ENCODE measurements at regions not wholly inside any gene's neighbourhood (a gene's known extent, or its start where the extent isn't known, plus 50 kb on each side); places are given as distances from the start of the nearest gene placed in this dataset.

GRCh38 chr11:105486929-105487328, 122.9 kb upstream of the GRIA4 start:
- Histone ChIP-seq H3K9me1 (ENCODE audit: control insufficient read depth, insufficient read depth, low read length) (no peaks in the 10 kb centered on the region), H3K36me3 (ENCODE audit: control insufficient read depth, insufficient read depth, low read length) (no peaks in the 10 kb centered on the region), H3K4me3 (no peak overlapping the region), H2AFZ (ENCODE audit: low read depth, low read length) (no peak overlapping the region), H4K20me1 (replicated peaks; ENCODE audit: control insufficient read depth, insufficient read depth, low read length) (no peaks in the 10 kb centered on the region), H3K79me2 (ENCODE audit: control insufficient read depth, insufficient read depth, low read length) (no peaks in the 10 kb centered on the region; the same call in 2 of the 3 replicates), H3K4me2 (ENCODE audit: insufficient read depth, low read length) (no peak overlapping the region), H3K9me3 (replicated peaks; ENCODE audit: control insufficient read depth, insufficient read depth, low read depth, low read length) (no peaks in the 10 kb centered on the region), H3K27me3 (ENCODE audit: control insufficient read depth in 2 of 2, insufficient read depth in 2 of 2, low read length in 2 of 2) (no peaks in the 10 kb centered on the region), H3K9ac (ENCODE audit: insufficient read depth in 1 of 2, low read depth in 2 of 2, low read length in 2 of 2) (no peak overlapping the region), H3K4me1 (replicated peaks in 1 of 2; ENCODE audit: control insufficient read depth in 2 of 2, insufficient read depth in 2 of 2, low read length in 2 of 2) (no peaks in the 10 kb centered on the region), H3K27ac (ENCODE audit: extremely low read depth, low read depth, low read length) (no peak overlapping the region)
- WGBS (ENCODE audit: insufficient coverage, low coverage, missing lambda C conversion rate): 83% methylated on average over 1 of the region's 11 CpGs
- DNase-seq (ENCODE audit: extremely low read depth in 1 of 4, low spot score in 3 of 4): no peak
- intact Hi-C loops (cut with micrococcal nuclease): no loop called here
- no peak for FAIRE-seq
- ChIA-PET POLR2A (interaction anchor here (0.6 to 1.2 kb wide), 2 partner anchors 9 to 28 kb away, joined by 3 read pairs; no protein-coding TSS in a partner anchor), CTCF (ENCODE audit: low intra/inter-chr PET ratio) (no interaction called here)
- in situ Hi-C loops (cut with MboI): no loop called here
- BruUV-seq (replicated peaks): no TSS peak
- no peak for ATAC-seq
- TF ChIP-seq FOXP4 (CRISPR knock-in tag; IDR thresholded peaks at IDR 0.05; ENCODE audit: borderline replicate concordance) (no peak), JUNB (CRISPR knock-in tag; conservative IDR thresholded peaks at IDR 0.05) (no peak), RUNX1 (IDR thresholded peaks at IDR 0.05; ENCODE audit: low read depth) (no peak), PBX2 (CRISPR knock-in tag; IDR thresholded peaks at IDR 0.05; ENCODE audit: low read depth) (no peak), PBX2 (tag; conservative IDR thresholded peaks at IDR 0.05; ENCODE audit: low read depth) (no peak), USF2 (CRISPR knock-in tag; IDR thresholded peaks at IDR 0.05) (no peak), HES1 (IDR thresholded peaks at IDR 0.05; ENCODE audit: low read depth) (no peak), GTF2F1 (IDR thresholded peaks at IDR 0.05; ENCODE audit: low read depth, low read length) (no peak), ZNF609 (CRISPR knock-in tag; IDR thresholded peaks at IDR 0.05; ENCODE audit: borderline replicate concordance) (no peak), TGIF2 (CRISPR knock-in tag; IDR thresholded peaks at IDR 0.05) (no peak), SMAD2 (IDR thresholded peaks at IDR 0.05; ENCODE audit: low read depth, low read length) (no peak), PPARD (CRISPR knock-in tag; IDR thresholded peaks at IDR 0.05) (no peak)
